ENCODE measurements at regions not wholly inside any gene's neighbourhood (a gene's known extent, or its start where the extent isn't known, plus 50 kb on each side); places are given as distances from the start of the nearest gene placed in this dataset.
"Not testable (repeated sequence)": the region's sequence is repeated elsewhere in the genome, so short reads cannot be mapped to it uniquely, and the experiment has no call there.

DNA sequence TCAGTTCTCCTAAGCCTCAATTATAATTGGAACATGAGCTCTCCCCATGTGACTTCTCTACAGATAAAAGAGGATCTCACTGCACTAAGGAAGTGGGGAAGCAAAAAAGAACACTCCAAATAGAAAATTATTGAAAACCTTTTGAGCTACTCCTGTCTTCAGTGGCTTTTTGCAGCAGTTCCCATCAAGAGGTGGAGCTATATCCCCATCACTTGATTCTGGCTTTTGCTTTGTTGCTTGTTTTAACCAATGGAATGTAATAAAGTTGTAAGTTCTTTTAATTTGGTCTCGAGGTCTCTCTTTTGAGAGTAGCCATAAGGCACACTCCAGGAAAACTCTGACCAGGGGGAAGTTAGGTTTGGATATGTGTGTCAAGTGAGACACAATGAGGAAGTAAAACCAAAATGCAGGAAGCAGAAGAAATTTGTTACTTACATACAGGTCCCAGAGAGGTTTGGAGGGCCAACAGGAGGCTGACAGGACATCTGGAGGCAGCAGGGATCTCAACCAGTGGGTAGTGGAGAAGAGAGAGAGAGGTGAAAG lies 569.4 kb downstream of the HTR7 start:
- DNase-seq, result no peak

DNA sequence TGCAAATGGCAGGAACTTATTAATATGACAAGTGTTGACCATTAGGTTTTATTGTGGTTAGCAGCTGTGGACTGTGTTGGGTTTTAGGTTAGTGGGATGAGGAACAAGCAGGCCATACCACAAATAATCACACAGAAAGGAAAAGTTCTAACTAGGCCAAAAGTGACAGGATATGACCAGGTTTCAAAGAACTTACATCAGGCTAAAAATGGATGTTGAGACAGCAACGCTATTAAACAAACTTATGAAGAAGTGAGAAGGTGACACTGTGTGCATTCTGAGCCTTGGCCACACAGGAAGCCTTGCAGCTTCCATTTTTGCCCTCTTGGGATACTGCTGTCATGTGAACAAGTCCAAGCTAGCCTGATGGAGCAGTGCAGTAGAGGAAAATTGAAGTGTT lies 568.8 kb downstream of the HTR7 start:
- DNase-seq, result peak in 1 of 5 donors; percentile 0

DNA sequence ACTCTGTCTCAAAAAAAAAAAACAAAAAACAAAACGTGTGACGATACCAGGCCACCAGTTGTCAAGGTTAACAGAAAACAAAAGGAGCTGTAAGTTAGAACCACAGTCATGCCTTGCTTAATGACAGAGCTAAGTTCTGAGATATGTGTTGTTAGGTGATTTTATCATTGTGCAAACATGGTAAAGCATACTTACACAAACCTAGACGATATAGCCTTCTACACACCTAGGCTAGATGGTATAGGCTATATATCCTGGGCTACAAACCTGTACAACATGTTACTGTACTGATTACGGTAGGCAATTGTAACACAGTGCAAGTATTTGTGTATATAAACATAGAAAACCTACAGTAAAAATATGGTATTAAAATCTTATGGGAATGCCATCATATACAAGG lies 564.2 kb downstream of the HTR7 start:
- DNase-seq, result no peak

DNA sequence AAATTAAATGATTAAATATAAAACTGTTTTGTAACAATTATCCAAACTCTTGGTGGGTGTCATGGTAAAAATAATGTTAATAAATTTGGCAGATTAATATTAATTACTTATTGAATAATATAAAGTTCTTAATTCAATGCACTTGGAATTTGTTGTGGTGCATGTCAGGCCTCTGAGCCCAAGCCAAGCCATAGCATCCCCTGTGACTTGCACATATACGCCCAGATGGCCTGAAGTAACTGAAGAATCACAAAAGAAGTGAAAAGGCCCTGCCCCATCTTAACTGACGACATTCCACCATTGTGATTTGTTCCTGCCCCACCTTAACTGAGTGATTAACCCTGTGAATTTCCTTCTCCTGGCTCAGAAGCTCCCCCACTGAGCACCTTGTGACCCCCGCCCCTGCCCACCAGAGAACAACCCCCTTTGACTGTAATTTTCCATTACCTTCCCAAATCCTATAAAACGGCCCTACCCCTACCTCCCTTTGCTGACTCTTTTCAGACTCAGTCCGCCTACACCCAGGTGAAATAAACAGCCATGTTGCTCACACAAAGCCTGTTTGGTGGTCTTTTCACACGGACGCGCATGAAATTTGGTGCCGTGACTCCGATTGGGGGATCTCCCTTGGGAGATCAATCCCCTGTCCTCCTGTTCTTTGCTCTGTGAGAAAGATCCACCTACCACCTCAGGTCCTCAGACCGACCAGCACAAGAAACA lies 562.9 kb downstream of the HTR7 start:
- not testable (repeated sequence) for DNase-seq

DNA sequence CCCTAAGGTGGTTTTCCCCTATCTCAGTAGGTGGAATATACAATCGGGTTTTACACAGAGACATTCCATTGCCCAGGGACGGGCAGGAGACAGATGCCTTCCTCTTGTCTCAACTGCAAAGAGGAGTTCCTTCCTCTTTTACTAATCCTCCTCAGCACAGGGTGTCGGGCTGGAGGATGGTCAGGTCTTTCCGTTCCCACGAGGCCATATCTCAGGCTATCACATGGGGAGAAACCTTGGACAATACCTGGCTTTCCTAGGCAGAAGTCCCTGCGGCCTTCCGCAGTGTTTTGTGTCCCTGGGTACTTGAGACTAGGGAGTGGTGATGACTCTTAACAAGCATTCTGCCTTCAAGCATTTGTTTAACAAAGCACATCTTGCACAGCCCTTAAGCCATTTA lies 555.8 kb downstream of the HTR7 start:
- DNase-seq, result not testable (repeated sequence)

DNA sequence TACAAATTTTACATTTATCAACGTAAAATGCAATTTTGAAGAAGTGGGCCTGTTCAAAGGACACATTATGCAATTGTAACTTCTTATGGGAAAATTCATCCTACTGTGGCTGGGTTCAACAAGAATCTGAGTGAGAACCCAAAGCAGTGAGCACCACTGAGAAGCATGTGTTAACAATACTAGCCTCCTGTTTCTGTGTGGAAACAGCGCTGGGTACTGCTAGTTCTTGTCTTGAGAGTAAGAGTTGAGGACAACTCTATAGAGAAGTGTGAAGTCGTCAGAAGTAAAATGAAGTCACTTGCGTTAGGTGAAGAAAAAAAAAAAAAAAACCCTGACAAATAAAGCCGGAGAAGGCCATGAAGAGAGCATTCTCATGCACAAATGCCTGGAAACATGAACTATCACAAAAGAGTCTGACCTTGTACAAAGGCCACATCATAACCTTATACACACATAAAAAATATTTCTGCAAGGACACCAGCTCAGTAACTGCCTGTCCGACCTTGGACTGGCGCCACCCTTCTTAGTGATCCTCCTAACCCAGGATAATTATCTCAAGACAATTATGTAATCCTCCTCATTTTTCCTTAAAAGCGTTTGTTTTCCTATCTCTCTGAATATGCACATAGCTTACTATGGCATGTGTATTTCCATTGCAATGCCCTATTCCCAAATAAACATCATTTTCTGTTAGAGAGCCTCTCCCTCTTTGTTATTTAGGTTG lies 554.9 kb downstream of the HTR7 start:
- no peak for DNase-seq

DNA sequence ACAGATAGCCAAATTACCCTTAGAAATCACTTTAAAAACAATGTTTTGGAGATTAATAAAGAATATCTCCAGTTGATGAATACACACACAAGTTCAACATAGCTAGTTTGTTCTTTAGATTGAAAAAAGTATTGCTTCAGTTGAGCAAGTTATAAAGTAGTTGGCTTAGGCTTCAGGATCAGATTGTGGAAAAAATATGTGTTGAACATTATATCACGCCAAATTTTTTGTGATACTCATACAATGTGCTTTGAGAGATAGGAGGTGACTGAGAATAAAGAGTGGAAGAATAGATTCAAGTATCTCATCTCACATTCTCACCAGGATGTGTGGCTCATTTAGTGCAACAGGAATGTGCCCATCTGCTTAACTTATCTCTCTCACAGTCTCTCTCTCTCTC lies 553.3 kb downstream of the HTR7 start:
- no peak for DNase-seq

DNA sequence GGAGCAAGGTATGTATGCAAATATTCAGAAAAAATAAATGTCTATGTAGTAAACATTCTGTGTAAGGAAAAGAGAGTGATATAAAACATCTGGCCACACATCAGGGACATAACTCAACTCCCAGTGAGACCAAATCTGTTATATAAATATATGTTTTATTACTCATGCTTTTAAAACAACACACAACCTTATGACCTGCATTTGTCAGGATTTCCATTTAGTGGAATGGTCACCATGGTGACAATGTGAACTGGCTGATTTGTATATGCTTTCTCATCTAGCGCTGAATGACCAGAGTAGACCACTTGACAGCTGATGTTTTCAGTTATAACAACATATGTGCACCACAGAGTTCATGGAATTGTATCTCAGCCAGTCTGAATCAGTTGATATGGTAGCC lies 551.7 kb downstream of the HTR7 start:
- DNase-seq, result no peak

DNA sequence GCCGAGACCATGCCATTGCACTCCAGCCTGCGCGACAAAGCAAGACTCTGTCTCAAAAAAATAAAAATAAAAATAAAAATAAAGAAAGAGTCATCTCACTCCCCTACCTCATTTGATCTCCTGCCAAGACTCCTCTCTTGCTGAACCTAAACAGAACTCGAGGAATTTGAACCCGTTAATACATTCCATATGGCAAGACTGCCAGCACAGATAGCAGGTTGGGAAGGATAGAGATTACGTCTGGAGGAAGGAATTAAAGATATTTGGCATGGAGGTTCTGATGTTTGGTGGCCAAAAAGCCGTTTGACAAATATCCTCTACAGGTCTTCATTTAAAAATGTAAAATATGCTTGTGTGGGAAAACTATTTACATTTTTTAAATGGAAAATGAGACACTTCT lies 549.6 kb downstream of the HTR7 start:
- no peak for DNase-seq

DNA sequence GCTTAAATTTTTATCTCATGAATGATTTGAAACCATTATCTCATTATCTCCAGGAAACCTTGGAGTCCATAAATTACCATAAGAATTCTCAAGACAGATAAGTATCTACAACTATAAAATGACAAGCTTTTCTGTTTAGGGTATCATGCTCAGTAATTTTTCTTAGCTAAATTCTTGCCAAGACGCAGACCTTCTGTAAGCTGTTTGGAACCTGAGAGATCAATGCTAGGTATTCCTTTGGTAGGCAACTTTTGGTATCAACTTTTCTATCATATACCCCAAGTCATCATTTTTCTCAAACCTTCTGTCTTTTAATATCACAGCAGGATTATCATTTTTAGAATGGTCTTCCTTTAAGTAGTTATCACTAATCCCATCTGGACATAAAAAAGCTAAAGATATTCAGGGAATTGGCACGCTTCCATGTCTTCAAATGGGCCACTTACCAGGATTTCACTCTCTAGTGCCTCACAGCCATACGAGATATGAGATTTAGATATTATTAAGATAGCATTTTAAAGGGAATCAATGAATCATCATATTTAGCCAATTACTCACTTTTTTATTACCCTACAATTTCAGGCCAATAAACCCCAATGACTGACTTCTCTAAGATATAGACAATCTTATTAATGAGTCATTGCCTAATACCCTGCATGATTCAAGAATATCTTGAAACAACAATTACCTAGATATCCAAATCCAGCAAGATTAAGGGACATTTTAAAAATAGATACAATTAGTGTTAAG lies 544.1 kb downstream of the HTR7 start:
- DNase-seq, result no peak

DNA sequence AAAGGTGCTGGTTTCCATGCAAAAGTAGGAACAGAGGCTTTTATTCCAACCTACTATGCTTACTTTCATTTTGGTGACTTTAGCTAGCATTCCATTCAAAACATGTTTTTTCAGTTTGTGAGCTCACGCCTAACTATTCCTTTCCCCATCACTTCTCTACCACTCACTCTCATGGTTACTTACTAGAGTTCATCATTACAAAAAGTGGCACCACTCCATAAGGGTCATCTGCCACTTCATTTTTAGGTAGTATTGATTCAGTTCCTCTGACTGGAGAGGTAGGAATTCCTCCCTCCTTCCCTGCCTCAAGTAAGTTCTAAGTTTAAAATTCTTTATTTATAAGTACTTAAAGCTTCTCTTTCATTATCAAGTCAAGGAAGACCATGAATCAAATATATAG lies 543.1 kb downstream of the HTR7 start:
- no peak for DNase-seq

DNA sequence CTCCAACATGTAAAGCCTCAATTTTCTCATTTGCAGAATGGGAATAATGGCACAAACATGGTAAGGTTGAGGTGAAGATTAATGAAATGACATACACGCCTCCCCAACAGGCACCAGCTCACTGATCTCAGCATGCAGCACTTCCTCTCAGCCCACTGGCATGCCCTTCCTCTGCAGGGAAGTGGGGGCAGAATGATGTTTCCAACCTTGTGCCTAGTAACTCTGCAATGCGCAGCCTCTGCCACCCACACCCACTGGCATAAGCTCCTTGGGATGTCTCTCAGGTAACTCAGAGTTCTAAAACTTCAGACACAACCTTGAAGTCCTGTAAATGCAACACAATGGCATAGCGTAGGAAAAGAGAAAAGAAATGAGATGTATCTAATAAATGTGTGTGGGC lies 540.7 kb downstream of the HTR7 start:
- no peak for DNase-seq

DNA sequence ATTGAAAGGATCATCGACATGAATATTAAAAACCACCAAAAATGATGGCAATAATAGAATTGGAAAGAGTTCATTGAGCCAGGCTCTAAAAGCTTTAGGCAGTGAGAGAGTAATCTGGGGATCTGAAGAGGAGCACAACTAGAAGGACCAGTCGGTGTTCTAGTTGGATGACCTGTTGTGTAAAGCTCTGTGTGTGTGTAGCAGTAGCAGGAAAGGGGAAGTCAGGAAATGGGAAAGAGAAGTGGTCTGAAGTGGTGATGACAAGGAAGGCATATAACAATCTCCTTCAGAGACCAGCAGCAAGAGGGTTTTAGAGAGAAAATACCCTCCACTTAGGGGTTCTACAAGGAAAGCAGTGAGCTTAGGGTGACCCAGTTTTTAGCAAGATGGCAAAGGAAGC lies 539.2 kb downstream of the HTR7 start:
- no peak for DNase-seq

DNA sequence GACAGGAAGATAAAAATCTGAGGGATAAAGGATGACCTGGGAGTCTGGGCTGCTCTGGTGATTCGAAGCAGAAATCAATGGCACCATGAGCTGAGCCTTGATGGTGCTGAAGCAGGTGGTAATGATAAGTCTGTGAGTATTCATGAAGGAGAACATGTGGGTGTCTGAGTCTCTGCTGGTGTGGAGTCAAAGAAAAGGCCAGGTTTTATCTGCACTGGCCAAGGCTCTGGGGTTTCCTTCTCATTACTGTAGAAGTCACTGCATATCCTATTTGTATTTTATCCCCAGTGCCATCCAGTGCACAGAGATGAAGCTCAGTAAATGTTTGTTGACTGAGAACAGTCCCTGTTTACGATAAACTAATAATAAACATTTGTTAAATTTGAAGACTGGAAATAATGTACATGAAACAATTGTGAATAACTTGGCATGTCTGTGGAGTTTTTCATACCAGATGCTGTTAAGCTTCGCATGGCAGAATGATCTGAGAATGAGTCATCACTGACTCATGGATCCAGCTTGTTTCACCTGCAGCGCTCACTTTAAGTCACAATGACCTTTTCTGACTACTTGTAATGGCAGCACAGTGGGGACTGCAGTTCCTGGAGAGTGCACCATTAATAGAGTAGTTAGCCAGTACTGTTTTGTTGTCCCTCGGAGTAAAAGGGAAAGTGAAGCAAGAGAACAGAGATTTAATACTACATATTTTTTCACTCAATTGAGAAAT lies 538.5 kb downstream of the HTR7 start:
- peak in 1 of 5 donors; percentile 2 for DNase-seq

DNA sequence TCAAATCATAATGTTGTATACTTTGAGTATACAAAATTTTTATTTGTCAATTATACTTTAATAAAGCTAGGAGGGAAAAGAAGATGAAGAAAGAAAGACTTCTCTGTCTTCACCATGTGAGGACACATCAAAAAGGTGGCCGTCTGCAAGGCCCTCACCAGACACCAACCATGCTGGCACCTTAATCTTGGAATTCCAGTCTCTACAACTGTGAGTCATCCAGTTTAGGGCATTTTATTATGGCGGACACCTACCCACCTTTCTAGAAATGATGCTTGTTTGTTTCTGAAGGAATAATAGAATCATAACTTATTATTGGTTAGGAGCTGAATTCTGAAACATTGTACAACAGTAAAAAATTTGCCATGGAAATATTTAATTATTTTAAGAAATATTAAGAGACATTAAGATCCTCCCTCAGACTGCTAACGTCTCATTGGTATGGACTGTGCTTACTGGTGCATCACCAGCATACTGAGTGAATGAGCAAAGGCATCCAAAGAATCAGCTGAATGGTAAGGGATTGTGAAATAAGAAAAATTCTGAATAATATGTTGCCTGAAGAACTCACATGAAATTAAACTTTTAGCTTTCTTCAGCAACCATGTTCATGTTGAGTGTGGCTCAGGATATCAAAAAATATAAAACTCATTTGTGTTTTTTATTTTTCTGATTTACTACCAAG lies 536.6 kb downstream of the HTR7 start:
- no peak for DNase-seq

DNA sequence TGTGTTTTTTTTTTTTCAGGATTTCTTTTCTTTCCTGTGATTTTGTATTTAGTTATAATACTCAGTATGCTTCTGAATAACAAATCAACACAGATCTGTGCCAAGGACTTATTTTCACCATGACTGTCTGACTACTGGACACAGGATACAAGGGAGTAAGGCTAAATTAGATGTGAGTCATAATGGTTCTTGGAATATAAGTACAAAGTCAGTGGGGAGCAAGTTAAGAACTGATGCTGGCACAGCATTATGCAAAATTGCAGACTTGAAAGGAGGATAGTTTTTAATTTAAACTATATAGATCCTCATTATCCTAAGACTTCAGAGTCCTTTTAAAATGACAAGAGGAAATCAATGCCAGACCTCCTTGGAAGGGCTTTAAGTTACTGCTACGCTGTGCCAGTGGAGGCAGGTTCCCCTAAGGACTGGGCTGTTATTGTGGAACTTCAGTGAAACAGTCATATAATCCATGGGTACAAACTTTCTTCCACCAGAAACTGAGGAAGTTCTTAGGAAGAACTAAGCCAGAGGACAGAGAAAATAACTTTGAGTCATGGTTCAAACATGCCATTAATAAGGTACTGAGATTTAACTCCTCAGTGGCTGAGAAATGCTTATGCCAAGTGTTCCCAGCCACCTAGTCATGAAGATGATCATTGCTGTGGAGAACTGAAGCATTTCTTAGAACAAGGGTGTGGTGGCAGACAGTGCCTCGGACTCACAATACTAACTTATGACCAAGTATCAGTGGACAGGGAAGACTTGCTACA lies 531.2 kb downstream of the HTR7 start:
- DNase-seq, result no peak

DNA sequence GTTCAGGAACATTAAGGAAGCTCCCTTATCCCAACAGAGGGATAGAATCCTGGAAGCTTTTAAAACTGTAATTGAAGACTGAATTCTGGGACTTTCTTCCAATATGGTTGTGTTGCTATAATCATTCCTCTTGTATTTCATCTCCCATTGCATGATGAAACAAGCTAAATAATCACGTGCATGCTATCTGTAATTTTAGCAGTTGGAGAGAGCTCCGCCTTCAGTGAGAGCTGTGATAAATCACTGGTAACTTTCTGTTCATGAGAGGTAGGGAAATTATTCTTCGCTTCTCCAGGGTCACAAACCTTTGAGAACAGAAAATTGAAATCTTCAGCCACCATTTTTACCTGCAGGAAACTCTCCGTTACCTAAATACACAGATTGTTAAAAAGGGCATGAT lies 530.2 kb downstream of the HTR7 start:
- DNase-seq, result no peak

DNA sequence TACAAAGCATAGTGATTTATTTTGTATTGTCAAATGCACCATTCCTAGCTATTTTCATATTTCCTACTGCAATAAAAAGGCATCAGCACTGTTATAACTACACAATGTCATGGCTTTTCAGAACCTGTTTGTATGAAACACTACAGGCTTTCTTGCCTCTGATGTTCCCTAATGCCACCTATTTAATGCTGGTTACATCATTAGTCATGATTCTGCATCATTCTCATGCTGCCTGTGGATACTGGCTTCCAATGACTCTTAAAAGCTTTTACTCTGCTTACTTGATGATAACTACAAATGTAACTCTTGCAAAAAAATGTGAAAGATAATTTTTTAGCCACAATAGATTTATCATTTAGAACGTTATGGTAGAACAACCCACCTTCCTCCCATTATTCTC lies 529.4 kb downstream of the HTR7 start:
- DNase-seq, result no peak

DNA sequence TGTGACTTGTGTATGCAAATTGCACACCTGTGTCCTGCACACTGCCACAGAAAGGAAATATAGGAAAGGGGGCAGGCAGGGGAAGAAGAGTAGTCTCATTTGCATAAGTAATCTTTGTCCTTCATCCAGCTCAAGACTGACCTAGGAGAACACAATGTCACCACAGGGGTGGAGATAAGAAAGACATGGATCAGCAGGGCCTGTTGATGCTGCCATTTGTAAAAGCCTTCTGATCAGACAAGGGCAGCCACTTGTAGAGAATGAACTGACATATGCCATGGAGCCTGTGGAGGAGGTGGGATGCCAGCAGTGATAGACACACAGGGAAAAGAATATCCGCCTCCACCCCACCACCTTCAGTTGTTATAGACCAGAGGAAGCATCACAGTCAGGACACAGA lies 528.9 kb downstream of the HTR7 start:
- no peak for DNase-seq

DNA sequence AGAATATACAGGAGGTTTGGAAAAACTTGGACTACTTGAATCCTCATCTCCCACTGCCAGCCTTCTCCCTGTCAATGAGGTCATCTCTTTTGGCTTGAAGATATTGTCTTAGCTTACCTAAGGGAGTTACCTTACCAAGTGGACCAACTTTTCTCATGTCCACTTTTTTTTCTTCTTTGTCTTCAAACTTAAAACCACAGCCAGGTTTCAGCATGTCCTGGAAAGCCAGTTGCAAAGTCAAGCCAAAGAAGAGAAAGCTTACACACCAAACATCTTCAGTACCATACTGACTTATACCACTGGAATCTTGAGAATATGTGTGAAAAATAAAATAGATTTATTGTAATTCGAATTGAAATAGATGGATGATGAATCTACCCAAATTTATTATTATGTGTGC lies 520.5 kb downstream of the HTR7 start:
- DNase-seq, result no peak

DNA sequence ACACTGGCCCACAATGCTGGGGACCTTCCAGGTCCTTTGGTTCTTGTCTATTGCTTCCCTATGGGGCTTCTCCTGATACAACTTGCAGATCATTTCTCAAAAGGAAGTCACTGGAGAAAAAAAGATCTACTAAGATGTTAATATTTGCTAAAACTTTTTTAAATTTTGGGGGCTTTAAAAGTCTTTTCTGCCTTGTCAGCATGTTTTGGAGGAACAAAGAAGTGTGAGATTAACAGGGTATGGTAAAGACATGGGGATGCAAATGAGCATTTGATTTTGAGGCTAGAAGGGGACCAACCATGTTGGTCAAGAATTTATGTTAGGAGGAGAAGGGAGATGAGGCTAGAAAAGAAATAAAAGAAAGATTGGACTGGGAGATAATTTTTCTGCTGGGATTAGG lies 515.4 kb downstream of the HTR7 start:
- DNase-seq, result no peak

DNA sequence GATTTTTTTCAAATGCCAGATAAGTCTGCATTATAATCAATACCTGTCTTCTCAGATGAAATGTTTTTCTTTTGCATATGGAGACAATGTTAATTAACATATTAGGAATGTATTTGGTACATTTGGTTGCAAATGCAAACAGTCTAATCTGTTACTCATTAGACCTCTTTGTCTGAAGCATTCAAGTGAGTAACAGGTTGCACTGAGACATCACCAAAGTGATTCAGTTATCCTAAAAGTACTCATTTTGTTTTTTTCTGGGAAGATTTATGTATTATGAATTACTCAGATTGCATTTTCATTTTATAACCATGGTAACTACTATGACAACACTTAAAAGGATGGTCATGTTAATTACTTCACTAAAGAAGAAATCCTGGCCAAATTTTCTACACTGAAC lies 513.6 kb downstream of the HTR7 start:
- no peak for DNase-seq

All from T-helper 1 cell (primary cell).